Kasumi-1 (cell line): ENCODE measurements at regions not wholly inside any gene's neighbourhood (a gene's known extent, or its start where the extent isn't known, plus 50 kb on each side); places are given as distances from the start of the nearest gene placed in this dataset.
A peak's percentile ranks its signal among the peaks of the same experiment; 100 is the strongest.

Experiments
- DNase-seq, 2 experiments: peaks; one replicate each; lab custom pipeline; 2025; lab: John Stamatoyannopoulos, UW

GRCh38 chr12:19953734-19954133 is 414.6 kb upstream of the PDE3A start:
- DNase-seq: no peak

- no peak for DNase-seq
These were observed 414.2 kb upstream of the PDE3A start for GRCh38 chr12:19954163-19954562.

GRCh38 chr12:19957308-19958125 is 410.8 kb upstream of the PDE3A start:
- no peak for DNase-seq

GRCh38 chr12:19958389-19958788 is 409.9 kb upstream of the PDE3A start:
- DNase-seq: no peak

GRCh38 chr12:19959353-19959752 is 409.0 kb upstream of the PDE3A start:
- DNase-seq: no peak

- DNase-seq: no peak
These were observed 407.8 kb upstream of the PDE3A start for GRCh38 chr12:19960527-19960926.

GRCh38 chr12:19962192-19962591 is 406.1 kb upstream of the PDE3A start:
- no peak for DNase-seq

GRCh38 chr12:19963972-19964371 is 404.4 kb upstream of the PDE3A start:
- DNase-seq: no peak

GRCh38 chr12:19964549-19964948 is 403.8 kb upstream of the PDE3A start:
- no peak for DNase-seq

- DNase-seq: no peak
These were observed 402.9 kb upstream of the PDE3A start for GRCh38 chr12:19965196-19966038.

- DNase-seq: no peak
These were observed 401.3 kb upstream of the PDE3A start for GRCh38 chr12:19967001-19967400.

- DNase-seq: peak; percentile 33 to 37
These were observed 400.9 kb upstream of the PDE3A start for GRCh38 chr12:19967431-19967830.

GRCh38 chr12:19970116-19970515 is 398.2 kb upstream of the PDE3A start:
- no peak for DNase-seq

GRCh38 chr12:19970821-19971220 is 397.5 kb upstream of the PDE3A start:
- no peak for DNase-seq

GRCh38 chr12:19971361-19972280 is 396.7 kb upstream of the PDE3A start:
- DNase-seq: no peak

GRCh38 chr12:19972325-19973288 is 395.7 kb upstream of the PDE3A start:
- DNase-seq: no peak

- no peak for DNase-seq
These were observed 390.1 kb upstream of the PDE3A start for GRCh38 chr12:19978193-19978592.

- no peak for DNase-seq
These were observed 388.8 kb upstream of the PDE3A start for GRCh38 chr12:19979584-19979983.

GRCh38 chr12:19981944-19982343 is 386.4 kb upstream of the PDE3A start:
- no peak for DNase-seq

- no peak for DNase-seq
These were observed 380.3 kb upstream of the PDE3A start for GRCh38 chr12:19988001-19988400.

GRCh38 chr12:19988459-19988873 is 379.9 kb upstream of the PDE3A start:
- no peak for DNase-seq
